ENCODE measurements at regions not wholly inside any gene's neighbourhood (a gene's known extent, or its start where the extent isn't known, plus 50 kb on each side); places are given as distances from the start of the nearest gene placed in this dataset.

- no peaks in the 10 kb centered on the region for H3K4me1 Mint-ChIP-seq (ENCODE audit: low read depth)
- no peaks in the 10 kb centered on the region for H3K36me3 Mint-ChIP-seq (ENCODE audit: low read depth)
- no peak for DNase-seq
- H3K27ac Mint-ChIP-seq, result no peak overlapping the region
- H3K4me3 Mint-ChIP-seq, result no peak overlapping the region
- peaks cover 11% of the 10 kb centered on the region for H3K27me3 Mint-ChIP-seq
- H3K9me3 Mint-ChIP-seq, result peaks cover 5% of the 10 kb centered on the region
Observed at GRCh38 chrX:17323397-17323796, 51.6 kb upstream of the NHS start.

All from activated T-cell treated with anti-CD3 and anti-CD28 coated beads, Interleukin-2, amount 50 U/mL, for 24 hours (primary cell).